ENCODE measurements at regions not wholly inside any gene's neighbourhood (a gene's known extent, or its start where the extent isn't known, plus 50 kb on each side); places are given as distances from the start of the nearest gene placed in this dataset.

- TF ChIP-seq CTCF (conservative IDR thresholded peaks at IDR 0.05) = no peak
- H3K27ac ChIP-seq = no peak overlapping the region
Observed at GRCh38 chr14:62244221-62244620, 482.0 kb downstream of the SNAPC1 start.

- TF ChIP-seq CTCF (conservative IDR thresholded peaks at IDR 0.05) = no peak
- no peak overlapping the region for H3K27ac ChIP-seq
Observed at GRCh38 chr14:62247266-62247665, 485.0 kb downstream of the SNAPC1 start.

- TF ChIP-seq CTCF (conservative IDR thresholded peaks at IDR 0.05) = no peak
- H3K27ac ChIP-seq = no peak overlapping the region
Observed at GRCh38 chr14:62251237-62251636, 489.0 kb downstream of the SNAPC1 start.

- H3K27ac ChIP-seq = no peak overlapping the region
- no peak for TF ChIP-seq CTCF (conservative IDR thresholded peaks at IDR 0.05)
Observed at GRCh38 chr14:62253171-62253570, 491.0 kb downstream of the SNAPC1 start.

GRCh38 chr14:62253911-62254310, 491.7 kb downstream of the SNAPC1 start:
- TF ChIP-seq CTCF (conservative IDR thresholded peaks at IDR 0.05) = no peak

GRCh38 chr14:62269204-62269603, 507.0 kb downstream of the SNAPC1 start:
- no peak overlapping the region for H3K27ac ChIP-seq
- no peak for TF ChIP-seq CTCF (conservative IDR thresholded peaks at IDR 0.05)

More at GRCh38 chr14:62253911-62254310, 491.7 kb downstream of the SNAPC1 start:
- no peak overlapping the region for H3K27ac ChIP-seq

GRCh38 chr14:62270236-62270635, 508.0 kb downstream of the SNAPC1 start:
- no peak for TF ChIP-seq CTCF (conservative IDR thresholded peaks at IDR 0.05)
- no peak overlapping the region for H3K27ac ChIP-seq

- H3K27ac ChIP-seq = no peak overlapping the region
- TF ChIP-seq CTCF (conservative IDR thresholded peaks at IDR 0.05) = no peak
Observed at GRCh38 chr14:62280366-62280765, 518.1 kb downstream of the SNAPC1 start.

Measured in VCaP (cell line).